ENCODE measurements at regions not wholly inside any gene's neighbourhood (a gene's known extent, or its start where the extent isn't known, plus 50 kb on each side); places are given as distances from the start of the nearest gene placed in this dataset.

- H3K4me3 ChIP-seq (ENCODE audit: low read depth, low read length), result no peak overlapping the region
- DNase-seq (ENCODE audit: low read depth), result no peak
Measured at GRCh38 chrX:20906571-20906970, 467.6 kb upstream of the CNKSR2 start.

- no peak for DNase-seq (ENCODE audit: low read depth)
- H3K4me3 ChIP-seq (ENCODE audit: low read depth, low read length), result no peak overlapping the region
Measured at GRCh38 chrX:20884565-20884964, 489.7 kb upstream of the CNKSR2 start.

- no peak overlapping the region for H3K4me3 ChIP-seq (ENCODE audit: low read depth, low read length)
- DNase-seq (ENCODE audit: low read depth), result no peak
Measured at GRCh38 chrX:20863649-20864048, 510.6 kb upstream of the CNKSR2 start.

- DNase-seq (ENCODE audit: low read depth), result no peak
- no peak overlapping the region for H3K4me3 ChIP-seq (ENCODE audit: low read depth, low read length)
Measured at GRCh38 chrX:20861113-20861512, 513.1 kb upstream of the CNKSR2 start.

GRCh38 chrX:20857746-20858145, 516.5 kb upstream of the CNKSR2 start:
- DNase-seq (ENCODE audit: low read depth), result peak; percentile 31
- no peak overlapping the region for H3K4me3 ChIP-seq (ENCODE audit: low read depth, low read length)

- H3K4me3 ChIP-seq (ENCODE audit: low read depth, low read length), result no peak overlapping the region
- no peak for DNase-seq (ENCODE audit: low read depth)
Measured at GRCh38 chrX:20838477-20838876, 535.7 kb upstream of the CNKSR2 start.

- DNase-seq (ENCODE audit: low read depth), result no peak
- H3K4me3 ChIP-seq (ENCODE audit: low read depth, low read length), result no peak overlapping the region
Measured at GRCh38 chrX:20829665-20830491, 544.3 kb upstream of the CNKSR2 start.

GRCh38 chrX:20825984-20826383, 548.2 kb upstream of the CNKSR2 start:
- no peak for DNase-seq (ENCODE audit: low read depth)
- no peak overlapping the region for H3K4me3 ChIP-seq (ENCODE audit: low read depth, low read length)

GRCh38 chrX:20803971-20804370, 537.3 kb upstream of the RPS6KA3 start:
- no peak for DNase-seq (ENCODE audit: low read depth)

GRCh38 chrX:20802036-20802435, 535.3 kb upstream of the RPS6KA3 start:
- no peak for DNase-seq (ENCODE audit: low read depth)

More at GRCh38 chrX:20803971-20804370, 537.3 kb upstream of the RPS6KA3 start:
- H3K4me3 ChIP-seq (ENCODE audit: low read depth, low read length), result no peak overlapping the region

GRCh38 chrX:20796450-20796849, 529.7 kb upstream of the RPS6KA3 start:
- no peak for DNase-seq (ENCODE audit: low read depth)
- H3K4me3 ChIP-seq (ENCODE audit: low read depth, low read length), result no peak overlapping the region

More at GRCh38 chrX:20802036-20802435, 535.3 kb upstream of the RPS6KA3 start:
- no peak overlapping the region for H3K4me3 ChIP-seq (ENCODE audit: low read depth, low read length)

GRCh38 chrX:20789103-20789502, 522.4 kb upstream of the RPS6KA3 start:
- DNase-seq (ENCODE audit: low read depth), result no peak
- no peak overlapping the region for H3K4me3 ChIP-seq (ENCODE audit: low read depth, low read length)

GRCh38 chrX:20767346-20767745, 500.6 kb upstream of the RPS6KA3 start:
- H3K4me3 ChIP-seq (ENCODE audit: low read depth, low read length), result no peak overlapping the region
- no peak for DNase-seq (ENCODE audit: low read depth)

- no peak overlapping the region for H3K4me3 ChIP-seq (ENCODE audit: low read depth, low read length)
- DNase-seq (ENCODE audit: low read depth), result no peak
Measured at GRCh38 chrX:20756585-20756984, 489.9 kb upstream of the RPS6KA3 start.

- no peak for DNase-seq (ENCODE audit: low read depth)
Measured at GRCh38 chrX:20753076-20753475, 486.4 kb upstream of the RPS6KA3 start.

GRCh38 chrX:20746690-20747089, 480.0 kb upstream of the RPS6KA3 start:
- no peak for DNase-seq (ENCODE audit: low read depth)
- H3K4me3 ChIP-seq (ENCODE audit: low read depth, low read length), result no peak overlapping the region

More at GRCh38 chrX:20753076-20753475, 486.4 kb upstream of the RPS6KA3 start:
- H3K4me3 ChIP-seq (ENCODE audit: low read depth, low read length), result no peak overlapping the region

- DNase-seq (ENCODE audit: low read depth), result no peak
- no peak overlapping the region for H3K4me3 ChIP-seq (ENCODE audit: low read depth, low read length)
Measured at GRCh38 chrX:20743046-20743445, 476.3 kb upstream of the RPS6KA3 start.

GRCh38 chrX:20742106-20742505, 475.4 kb upstream of the RPS6KA3 start:
- DNase-seq (ENCODE audit: low read depth), result no peak
- H3K4me3 ChIP-seq (ENCODE audit: low read depth, low read length), result no peak overlapping the region

- H3K4me3 ChIP-seq (ENCODE audit: low read depth, low read length), result no peak overlapping the region
- no peak for DNase-seq (ENCODE audit: low read depth)
Measured at GRCh38 chrX:20740443-20740842, 473.7 kb upstream of the RPS6KA3 start.

GRCh38 chrX:20739038-20739745, 472.5 kb upstream of the RPS6KA3 start:
- H3K4me3 ChIP-seq (ENCODE audit: low read depth, low read length), result no peak overlapping the region
- no peak for DNase-seq (ENCODE audit: low read depth)

GRCh38 chrX:20729416-20729815, 462.7 kb upstream of the RPS6KA3 start:
- H3K4me3 ChIP-seq (ENCODE audit: low read depth, low read length), result no peak overlapping the region
- peak; percentile 17 for DNase-seq (ENCODE audit: low read depth)
